Esophagus muscularis mucosa (tissue), 4 donors: ENCODE measurements at regions not wholly inside any gene's neighbourhood (a gene's known extent, or its start where the extent isn't known, plus 50 kb on each side); places are given as distances from the start of the nearest gene placed in this dataset.

Experiments
- DNase-seq: peaks from one replicate; pipeline ENCODE4 v3.0.0-alpha.2; 2017; ENCODE audit errors: extremely low spot score
- H3K27ac ChIP-seq, 4 donors: fragments of 200-600 bp; sonication (generic); replicated peaks in 1 of 4; 1 replicate in 3 of 4; 2 replicates in 1 of 4; pipeline ENCODE4 v1.5.1; 2016 to 2019; ENCODE audit warnings: mild to moderate bottlenecking in 1 of 4
- H3K27me3 ChIP-seq, 4 donors: fragments of 200-600 bp; sonication (generic); one replicate each; pipeline versions ENCODE4 v1.5.1 to v1.6.0; 2016 to 2019
- H3K36me3 ChIP-seq, 4 donors: fragments of 200-600 bp; sonication (generic); one replicate each; pipeline ENCODE4 v1.5.1; 2016 to 2019
- H3K4me1 ChIP-seq, 4 donors: fragments of 200-600 bp; sonication (generic); one replicate each; pipeline ENCODE4 v1.5.1; 2016 to 2019
- H3K4me3 ChIP-seq, 4 donors: fragments of 200-600 bp; sonication (generic); 1 replicate in 2 of 4; 2 replicates in 2 of 4; pipeline ENCODE4 v1.5.1; 2016 to 2019; ENCODE audit warnings: mild to moderate bottlenecking in 4 of 4, moderate library complexity in 1 of 4
- H3K9me3 ChIP-seq, 4 donors: fragments of 200-600 bp; sonication (generic); 1 replicate in 3 of 4; 2 replicates in 1 of 4; pipeline ENCODE4 v1.5.1; 2016 to 2019
- EP300 ChIP-seq: sonication (generic); formaldehyde crosslinking; IDR thresholded peaks from one replicate; pipeline ENCODE4 v1.6.1; 2017; ENCODE audit warnings: antibody characterized with exemption
- POLR2A ChIP-seq: fragments of 450-650 bp; IDR thresholded peaks from one replicate; pipeline ENCODE4 v1.6.1; 2017; ENCODE audit warnings: antibody characterized with exemption, moderate library complexity, mild to moderate bottlenecking, low read depth
- POLR2AphosphoS5 ChIP-seq, 2 donors: sonication (generic); formaldehyde crosslinking; IDR thresholded peaks; one replicate each; pipeline ENCODE4 v1.6.1; 2017; ENCODE audit warnings: antibody characterized with exemption in 2 of 2
- WGBS: methylation state at CpG from one replicate; pipeline ENCODE4 v1.1.5; 2018; 5-methylcytosine and 5-hydroxymethylcytosine counted together
- intact Hi-C: fragments of 100-400 bp; cut with DNase I; formaldehyde crosslinking; loops from one replicate; pipeline ENCODE4 v1.15.1; 2023
- TF ChIP-seq, protein P1 (sequence below), 3 experiments: fragments of 200-600 bp in 2 of 3; fragments of 450-650 bp in 1 of 3; sonication (generic) in 2 of 3; IDR thresholded peaks; one replicate each; pipeline ENCODE4 v1.5.1; 2017 to 2019; ENCODE audit warnings: antibody characterized with exemption in 3 of 3, mild to moderate bottlenecking in 2 of 3, moderate library complexity in 1 of 3

DNA sequence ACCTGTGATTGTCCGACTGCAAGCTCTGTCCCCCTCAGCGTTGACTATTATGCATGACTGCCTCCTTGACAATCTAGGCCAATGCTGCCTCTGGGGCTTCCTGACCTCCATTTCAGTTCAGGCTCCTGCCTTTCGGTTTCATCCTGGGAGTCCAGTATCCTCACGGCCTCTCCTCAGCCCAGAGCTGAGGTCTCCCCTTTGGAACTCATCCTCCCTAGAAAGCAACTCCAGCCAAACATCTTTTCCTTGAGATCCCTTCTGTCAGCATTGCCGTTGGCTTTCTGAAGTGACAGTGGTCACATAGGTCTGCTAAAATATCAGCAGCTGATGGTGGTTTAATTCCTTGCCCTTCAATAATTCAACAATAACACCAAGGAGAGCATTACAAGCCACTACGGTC, 519.1 kb upstream of the NBEA start:
- Histone ChIP-seq H3K9me3 (no peaks in the 10 kb centered on the region), H3K4me3 (no peak overlapping the region), H3K36me3 (no peaks in the 10 kb centered on the region), H3K27me3 (no peaks in the 10 kb centered on the region), H3K4me1 (no peaks in the 10 kb centered on the region), H3K27ac (no peak overlapping the region)
- WGBS: 96% methylated on average over 6 of the region's 6 CpGs
- no peak for DNase-seq
- TF ChIP-seq POLR2AphosphoS5 (IDR thresholded peaks at IDR 0.05): no peak
- TF ChIP-seq EP300: no peak
- no peak for TF ChIP-seq POLR2A
- TF ChIP-seq, protein P1, sequence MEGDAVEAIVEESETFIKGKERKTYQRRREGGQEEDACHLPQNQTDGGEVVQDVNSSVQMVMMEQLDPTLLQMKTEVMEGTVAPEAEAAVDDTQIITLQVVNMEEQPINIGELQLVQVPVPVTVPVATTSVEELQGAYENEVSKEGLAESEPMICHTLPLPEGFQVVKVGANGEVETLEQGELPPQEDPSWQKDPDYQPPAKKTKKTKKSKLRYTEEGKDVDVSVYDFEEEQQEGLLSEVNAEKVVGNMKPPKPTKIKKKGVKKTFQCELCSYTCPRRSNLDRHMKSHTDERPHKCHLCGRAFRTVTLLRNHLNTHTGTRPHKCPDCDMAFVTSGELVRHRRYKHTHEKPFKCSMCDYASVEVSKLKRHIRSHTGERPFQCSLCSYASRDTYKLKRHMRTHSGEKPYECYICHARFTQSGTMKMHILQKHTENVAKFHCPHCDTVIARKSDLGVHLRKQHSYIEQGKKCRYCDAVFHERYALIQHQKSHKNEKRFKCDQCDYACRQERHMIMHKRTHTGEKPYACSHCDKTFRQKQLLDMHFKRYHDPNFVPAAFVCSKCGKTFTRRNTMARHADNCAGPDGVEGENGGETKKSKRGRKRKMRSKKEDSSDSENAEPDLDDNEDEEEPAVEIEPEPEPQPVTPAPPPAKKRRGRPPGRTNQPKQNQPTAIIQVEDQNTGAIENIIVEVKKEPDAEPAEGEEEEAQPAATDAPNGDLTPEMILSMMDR (IDR thresholded peaks at IDR 0.05): no peak
- intact Hi-C loops: no loop called here

DNA sequence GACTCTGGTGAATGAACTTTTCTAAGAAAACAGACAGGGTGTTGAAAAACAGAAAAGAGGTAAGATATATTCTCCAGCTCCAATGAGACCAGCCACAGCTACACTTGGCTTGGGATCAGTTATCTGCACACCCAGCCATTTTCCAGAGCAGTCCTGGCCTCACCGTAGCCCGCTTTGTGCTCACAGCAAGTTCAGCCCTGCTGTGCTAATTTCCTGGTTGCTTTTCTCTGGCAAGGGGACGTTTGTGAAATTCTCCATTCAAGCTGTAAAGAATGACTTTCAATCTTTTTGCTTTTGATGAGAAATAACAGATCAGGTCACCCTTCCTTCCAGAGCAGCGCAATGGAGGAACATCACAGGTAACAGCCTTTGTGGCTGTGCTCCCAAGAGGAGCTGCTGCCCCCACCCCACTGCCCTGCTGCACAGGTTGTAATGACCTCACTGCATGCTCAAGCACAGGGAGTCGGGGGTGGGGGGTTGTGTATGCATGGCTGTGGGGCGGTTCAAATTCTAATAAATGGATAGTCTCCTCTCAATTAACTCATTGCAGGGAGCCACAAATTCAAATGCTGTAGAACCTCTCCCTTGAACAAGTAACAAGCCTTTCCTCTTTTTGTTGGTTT, 516.6 kb upstream of the NBEA start:
- TF ChIP-seq, protein P1 (IDR thresholded peaks at IDR 0.05): no peak
- TF ChIP-seq EP300: no peak
- no peak for TF ChIP-seq POLR2AphosphoS5 (IDR thresholded peaks at IDR 0.05)
- no peak for TF ChIP-seq POLR2A
- H3K27ac ChIP-seq: no peak overlapping the region
- no peaks in the 10 kb centered on the region for H3K4me1 ChIP-seq
- intact Hi-C loops: no loop called here
- no peak for DNase-seq
- no peaks in the 10 kb centered on the region for H3K9me3 ChIP-seq
- H3K4me3 ChIP-seq: no peak overlapping the region
- no peaks in the 10 kb centered on the region for H3K27me3 ChIP-seq
- WGBS: 75% methylated on average over 6 of the region's 6 CpGs
- H3K36me3 ChIP-seq: no peaks in the 10 kb centered on the region

DNA sequence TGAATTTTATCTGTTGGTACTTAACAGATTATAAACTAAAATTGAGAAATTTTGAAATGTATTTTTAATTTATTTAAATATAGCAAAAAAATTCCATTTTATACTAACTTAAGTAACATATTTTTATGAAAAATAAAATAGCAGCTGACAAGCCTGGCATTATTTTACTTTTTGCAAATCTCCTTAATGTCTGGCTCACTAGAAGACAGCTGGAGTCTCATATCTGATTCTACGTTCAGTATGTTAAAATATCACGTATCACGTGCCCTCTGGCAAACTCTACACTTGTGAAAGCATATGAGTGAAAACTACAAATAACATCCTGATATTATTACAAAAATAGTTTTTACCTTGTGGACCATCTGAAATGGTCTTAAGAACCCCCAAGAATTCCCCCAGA, 513.2 kb upstream of the NBEA start:
- H3K4me3 ChIP-seq: no peak overlapping the region

DNA sequence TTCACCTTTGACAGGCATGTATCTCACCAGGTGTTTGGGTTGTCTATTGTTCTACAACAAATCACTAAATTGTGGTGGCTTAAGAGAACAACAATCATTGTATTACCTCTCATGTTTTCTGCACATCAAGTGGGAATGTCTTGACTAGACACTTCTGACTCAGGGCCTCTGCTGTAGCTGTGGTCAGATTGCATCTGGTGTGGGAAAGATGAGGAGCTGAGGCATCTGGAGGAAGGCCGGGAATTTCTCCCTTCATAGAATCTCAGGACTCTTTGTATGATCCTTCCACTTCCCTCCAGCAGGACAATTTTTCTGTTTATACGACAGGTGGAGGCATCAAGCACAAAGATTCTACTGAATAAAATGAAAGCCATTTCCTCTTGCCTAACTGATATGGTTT, 511.8 kb upstream of the NBEA start:
- TF ChIP-seq, protein P1 (IDR thresholded peaks at IDR 0.05): no peak
- TF ChIP-seq EP300: no peak
- no peak for TF ChIP-seq POLR2AphosphoS5 (IDR thresholded peaks at IDR 0.05)

More for the DNA sequence above, 513.2 kb upstream of the NBEA start:
- Histone ChIP-seq H3K36me3 (no peaks in the 10 kb centered on the region), H3K9me3 (no peaks in the 10 kb centered on the region), H3K27me3 (no peaks in the 10 kb centered on the region), H3K27ac (no peak overlapping the region), H3K4me1 (no peaks in the 10 kb centered on the region)
- TF ChIP-seq, protein P1 (IDR thresholded peaks at IDR 0.05): no peak
- no peak for TF ChIP-seq EP300
- TF ChIP-seq POLR2AphosphoS5 (IDR thresholded peaks at IDR 0.05): no peak
- TF ChIP-seq POLR2A: no peak
- 95% methylated on average over 3 of the region's 3 CpGs for WGBS
- intact Hi-C loops: no loop called here
- no peak for DNase-seq

More for the DNA sequence above, 511.8 kb upstream of the NBEA start:
- intact Hi-C loops: no loop called here
- H3K27ac ChIP-seq: no peak overlapping the region
- 97% methylated on average over 2 of the region's 2 CpGs for WGBS
- H3K36me3 ChIP-seq: no peaks in the 10 kb centered on the region
- H3K27me3 ChIP-seq: no peaks in the 10 kb centered on the region
- DNase-seq: no peak
- no peaks in the 10 kb centered on the region for H3K4me1 ChIP-seq
- no peak overlapping the region for H3K4me3 ChIP-seq
- H3K9me3 ChIP-seq: no peaks in the 10 kb centered on the region
